ENCODE measurements at regions not wholly inside any gene's neighbourhood (a gene's known extent, or its start where the extent isn't known, plus 50 kb on each side); places are given as distances from the start of the nearest gene placed in this dataset.

DNA sequence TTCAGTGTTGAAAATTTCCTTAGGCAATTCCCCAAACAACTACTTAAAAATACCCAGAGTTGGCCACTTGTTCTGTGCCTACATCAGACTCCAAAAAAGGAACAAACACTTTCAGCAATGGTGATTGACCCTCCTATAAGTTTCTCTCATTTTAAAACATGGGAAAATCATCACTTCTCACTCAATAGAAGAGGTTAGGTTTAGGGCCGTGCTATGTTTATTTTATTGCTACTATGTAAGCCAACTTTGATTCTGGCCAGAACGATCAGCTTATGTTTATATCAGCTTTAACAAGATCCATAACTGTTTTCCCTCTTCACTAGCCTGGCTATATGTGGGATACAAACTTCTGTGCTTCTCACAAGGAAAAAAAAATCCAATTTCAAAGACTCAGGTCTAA is 133.1 kb downstream of the MTNR1A start:
- Histone ChIP-seq H4K20me1 (ENCODE audit: insufficient read depth, low read length) (no peaks in the 10 kb centered on the region), H3K36me3 (ENCODE audit: insufficient read depth, low read length) (no peaks in the 10 kb centered on the region), H3K27ac (ENCODE audit: low read depth, low read length) (no peak overlapping the region), H3K4me2 (ENCODE audit: low read length) (no peak overlapping the region), H2AFZ (ENCODE audit: low read depth, low read length) (no peak overlapping the region), H3K4me3 (ENCODE audit: insufficient read depth, low read depth, low read length) (no peak overlapping the region), H3K9ac (ENCODE audit: low read length) (no peak overlapping the region), H3K4me1 (ENCODE audit: insufficient read depth, low read length) (no peaks in the 10 kb centered on the region), H3K9me3 (ENCODE audit: insufficient read depth, low read depth, low read length) (no peaks in the 10 kb centered on the region), H3K27me3 (ENCODE audit: insufficient read depth, low read length) (no peaks in the 10 kb centered on the region), H3K79me2 (ENCODE audit: insufficient read depth, low read length) (no peaks in the 10 kb centered on the region)
- TF ChIP-seq CTCF (IDR thresholded peaks at IDR 0.05; ENCODE audit: insufficient read depth, low read depth, low read length) (no peak), EZH2 (IDR thresholded peaks at IDR 0.05; ENCODE audit: insufficient read depth, low read length) (no peak)
- H3K36me3 Mint-ChIP-seq (ENCODE audit: low read depth, unreplicated experiment): no peaks in the 10 kb centered on the region
- peaks cover 8% of the 10 kb centered on the region for H3K27me3 Mint-ChIP-seq (ENCODE audit: low read depth, unreplicated experiment)
- FAIRE-seq: no peak
- no peak overlapping the region for H3K4me3 Mint-ChIP-seq (ENCODE audit: unreplicated experiment)
- no peaks in the 10 kb centered on the region for H3K9me3 Mint-ChIP-seq (ENCODE audit: unreplicated experiment)
- no peak overlapping the region for H3K27ac Mint-ChIP-seq (ENCODE audit: unreplicated experiment)
- no peak for DNase-seq (ENCODE audit: low read depth)
- no peaks in the 10 kb centered on the region for H3K4me1 Mint-ChIP-seq (ENCODE audit: low read depth, unreplicated experiment)

DNA sequence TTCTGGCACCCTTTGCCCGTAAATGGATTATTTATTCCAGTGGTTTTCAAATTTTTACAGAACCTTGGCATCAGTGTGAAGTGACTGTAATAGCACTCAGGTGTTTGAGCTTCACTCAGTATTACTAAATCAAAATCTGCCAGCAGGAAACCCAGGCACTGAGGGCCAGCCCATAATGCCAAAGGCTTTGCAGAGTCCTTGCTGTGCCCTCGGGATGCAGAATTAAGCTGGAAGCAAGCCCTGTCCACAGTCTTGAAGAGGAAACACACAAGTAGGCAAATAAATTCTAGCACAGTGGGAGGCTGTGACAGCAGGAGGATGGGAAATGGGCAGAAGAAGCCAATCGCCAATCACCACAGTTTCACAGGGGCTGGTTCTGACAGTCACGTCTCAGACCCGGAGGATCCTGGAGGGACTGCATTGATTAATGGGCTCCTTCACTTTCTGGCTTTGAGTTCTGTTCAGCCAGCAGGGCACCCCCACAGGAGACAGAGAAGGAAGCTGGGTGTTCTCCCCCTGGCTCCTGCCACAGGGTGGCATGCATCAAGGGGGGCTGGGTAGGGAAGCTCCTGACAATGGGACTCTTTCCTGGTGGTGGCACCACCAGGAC is 138.8 kb downstream of the MTNR1A start:
- Histone ChIP-seq H3K27me3 (ENCODE audit: insufficient read depth, low read length) (no peaks in the 10 kb centered on the region), H3K4me3 (ENCODE audit: insufficient read depth, low read depth, low read length) (no peak overlapping the region), H3K27ac (ENCODE audit: low read depth, low read length) (no peak overlapping the region), H3K4me2 (ENCODE audit: low read length) (no peak overlapping the region), H3K79me2 (ENCODE audit: insufficient read depth, low read length) (no peaks in the 10 kb centered on the region), H4K20me1 (ENCODE audit: insufficient read depth, low read length) (no peaks in the 10 kb centered on the region), H3K9ac (ENCODE audit: low read length) (no peak overlapping the region), H3K9me3 (ENCODE audit: insufficient read depth, low read depth, low read length) (no peaks in the 10 kb centered on the region), H3K36me3 (ENCODE audit: insufficient read depth, low read length) (no peaks in the 10 kb centered on the region), H3K4me1 (ENCODE audit: insufficient read depth, low read length) (no peaks in the 10 kb centered on the region), H2AFZ (ENCODE audit: low read depth, low read length) (no peak overlapping the region)
- Mint-ChIP-seq H3K9me3 (ENCODE audit: unreplicated experiment) (no peaks in the 10 kb centered on the region), H3K4me3 (ENCODE audit: unreplicated experiment) (no peak overlapping the region), H3K36me3 (ENCODE audit: low read depth, unreplicated experiment) (no peaks in the 10 kb centered on the region), H3K27ac (ENCODE audit: unreplicated experiment) (no peak overlapping the region), H3K27me3 (ENCODE audit: low read depth, unreplicated experiment) (peaks cover 8% of the 10 kb centered on the region), H3K4me1 (ENCODE audit: low read depth, unreplicated experiment) (no peaks in the 10 kb centered on the region)
- no peak for FAIRE-seq
- DNase-seq (ENCODE audit: low read depth): no peak
- TF ChIP-seq CTCF (IDR thresholded peaks at IDR 0.05; ENCODE audit: insufficient read depth, low read depth, low read length) (no peak), EZH2 (IDR thresholded peaks at IDR 0.05; ENCODE audit: insufficient read depth, low read length) (no peak)

DNA sequence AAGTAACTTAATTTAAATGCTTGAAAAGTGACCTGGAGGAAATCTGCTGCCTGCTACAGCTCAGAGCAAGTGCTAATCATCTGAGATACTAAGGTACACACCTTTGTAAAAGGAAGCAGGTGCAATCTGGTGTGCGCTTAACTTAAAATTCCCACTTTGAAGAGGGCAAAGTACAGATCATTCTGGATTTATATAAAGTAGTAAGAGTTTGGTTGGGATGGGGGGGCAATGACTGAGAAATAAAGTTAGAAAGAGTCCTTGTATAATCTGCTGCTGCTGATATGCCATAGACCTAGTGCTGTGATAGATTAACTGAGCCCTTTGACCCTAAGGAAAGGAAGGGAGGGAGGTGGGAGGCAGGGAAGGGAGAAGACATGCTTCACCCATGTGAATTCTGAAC is 141.0 kb downstream of the MTNR1A start:
- Histone ChIP-seq H3K27ac (ENCODE audit: low read depth, low read length) (no peak overlapping the region), H3K9ac (ENCODE audit: low read length) (no peak overlapping the region), H3K36me3 (ENCODE audit: insufficient read depth, low read length) (no peaks in the 10 kb centered on the region), H2AFZ (ENCODE audit: low read depth, low read length) (no peak overlapping the region), H3K27me3 (ENCODE audit: insufficient read depth, low read length) (no peaks in the 10 kb centered on the region), H3K9me3 (ENCODE audit: insufficient read depth, low read depth, low read length) (no peaks in the 10 kb centered on the region), H3K79me2 (ENCODE audit: insufficient read depth, low read length) (no peaks in the 10 kb centered on the region), H3K4me1 (ENCODE audit: insufficient read depth, low read length) (no peaks in the 10 kb centered on the region), H3K4me3 (ENCODE audit: insufficient read depth, low read depth, low read length) (no peak overlapping the region), H3K4me2 (ENCODE audit: low read length) (no peak overlapping the region), H4K20me1 (ENCODE audit: insufficient read depth, low read length) (no peaks in the 10 kb centered on the region)
- H3K4me1 Mint-ChIP-seq (ENCODE audit: low read depth, unreplicated experiment): no peaks in the 10 kb centered on the region
- no peaks in the 10 kb centered on the region for H3K9me3 Mint-ChIP-seq (ENCODE audit: unreplicated experiment)
- H3K36me3 Mint-ChIP-seq (ENCODE audit: low read depth, unreplicated experiment): no peaks in the 10 kb centered on the region
- H3K27ac Mint-ChIP-seq (ENCODE audit: unreplicated experiment): no peak overlapping the region
- DNase-seq (ENCODE audit: low read depth) (no peak), FAIRE-seq (no peak)
- TF ChIP-seq CTCF (IDR thresholded peaks at IDR 0.05; ENCODE audit: insufficient read depth, low read depth, low read length): no peak
- H3K27me3 Mint-ChIP-seq (ENCODE audit: low read depth, unreplicated experiment): peaks cover 2% of the 10 kb centered on the region
- H3K4me3 Mint-ChIP-seq (ENCODE audit: unreplicated experiment): no peak overlapping the region

Measured in astrocyte (in vitro differentiated cells and primary cell).